NB4 (cell line): ENCODE measurements at regions not wholly inside any gene's neighbourhood (a gene's known extent, or its start where the extent isn't known, plus 50 kb on each side); places are given as distances from the start of the nearest gene placed in this dataset.

Source experiments
- POLR2A ChIP-seq: IDR thresholded peaks from 2 replicates; pipeline ENCODE4 v1.6.1; 2011; ENCODE audit warnings: mild to moderate bottlenecking; ENCODE audit not compliant: insufficient read length; ENCODE audit errors: extremely low read depth
- TF ChIP-seq, protein P1 (sequence below): IDR thresholded peaks from one replicate; pipeline ENCODE4 v1.5.1; 2012; ENCODE audit warnings: low read depth, low read length

DNA sequence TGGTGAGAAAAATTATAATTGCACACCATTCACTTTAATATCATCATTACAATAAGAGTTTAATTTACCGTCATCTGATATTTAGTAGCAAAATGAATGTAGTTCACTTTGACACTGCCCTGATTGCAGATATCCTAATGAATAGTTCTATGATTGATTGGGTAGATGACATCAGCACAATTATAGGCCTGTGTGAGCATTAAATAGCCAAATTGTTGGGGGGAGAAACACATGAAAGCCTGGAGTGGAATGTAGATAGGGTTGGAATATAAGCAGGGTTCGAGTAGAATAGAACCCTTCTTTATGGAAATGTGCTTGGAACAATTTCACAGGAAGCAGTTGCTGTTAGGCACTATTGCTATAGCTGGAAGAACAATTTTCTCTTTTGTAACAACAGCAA lies 1526.2 kb downstream of the RPA4 start:
- no peak for TF ChIP-seq POLR2A
- TF ChIP-seq, protein P1, sequence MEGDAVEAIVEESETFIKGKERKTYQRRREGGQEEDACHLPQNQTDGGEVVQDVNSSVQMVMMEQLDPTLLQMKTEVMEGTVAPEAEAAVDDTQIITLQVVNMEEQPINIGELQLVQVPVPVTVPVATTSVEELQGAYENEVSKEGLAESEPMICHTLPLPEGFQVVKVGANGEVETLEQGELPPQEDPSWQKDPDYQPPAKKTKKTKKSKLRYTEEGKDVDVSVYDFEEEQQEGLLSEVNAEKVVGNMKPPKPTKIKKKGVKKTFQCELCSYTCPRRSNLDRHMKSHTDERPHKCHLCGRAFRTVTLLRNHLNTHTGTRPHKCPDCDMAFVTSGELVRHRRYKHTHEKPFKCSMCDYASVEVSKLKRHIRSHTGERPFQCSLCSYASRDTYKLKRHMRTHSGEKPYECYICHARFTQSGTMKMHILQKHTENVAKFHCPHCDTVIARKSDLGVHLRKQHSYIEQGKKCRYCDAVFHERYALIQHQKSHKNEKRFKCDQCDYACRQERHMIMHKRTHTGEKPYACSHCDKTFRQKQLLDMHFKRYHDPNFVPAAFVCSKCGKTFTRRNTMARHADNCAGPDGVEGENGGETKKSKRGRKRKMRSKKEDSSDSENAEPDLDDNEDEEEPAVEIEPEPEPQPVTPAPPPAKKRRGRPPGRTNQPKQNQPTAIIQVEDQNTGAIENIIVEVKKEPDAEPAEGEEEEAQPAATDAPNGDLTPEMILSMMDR, result no peak
